ENCODE measurements at regions not wholly inside any gene's neighbourhood (a gene's known extent, or its start where the extent isn't known, plus 50 kb on each side); places are given as distances from the start of the nearest gene placed in this dataset.

- TF ChIP-seq ZNF687 (IDR thresholded peaks at IDR 0.05) (no peak), ZSCAN29 (IDR thresholded peaks at IDR 0.05) (no peak), NR2C1 (IDR thresholded peaks at IDR 0.05) (no peak), ZNF24 (IDR thresholded peaks at IDR 0.05) (no peak)
These were observed 292.2 kb downstream of the ZIC3 start (continued) for GRCh38 chrX:137858106-137858505.

- no peak overlapping the region for H3K27ac ChIP-seq (ENCODE audit: control insufficient read depth, insufficient read depth)
- ATAC-seq = no peak
- ChIA-PET POLR2A (no interaction called here), SMC1A (ENCODE audit: uncharacterized antibody, unreplicated experiment) (no interaction called here), RAD21 (ENCODE audit: unreplicated experiment) (no interaction called here), CTCF (no interaction called here)
- no peak overlapping the region for H3K4me3 ChIP-seq
- in situ Hi-C loops (cut with MboI) = no loop called here
- FAIRE-seq = no peak
- no peak overlapping the region for H3K9ac ChIP-seq (ENCODE audit: control insufficient read depth, insufficient read depth, low read length)
- BruUV-seq (replicated peaks) = no TSS peak
- TF ChIP-seq ELK1 (IDR thresholded peaks at IDR 0.05; ENCODE audit: low read depth, low read length) = no peak
- no peak for TF ChIP-seq MLLT1 (IDR thresholded peaks at IDR 0.05)
- no peaks in the 10 kb centered on the region for H3K79me2 ChIP-seq (ENCODE audit: control insufficient read depth, insufficient read depth, low read length)
- 19% methylated on average over 3 of the region's 3 CpGs for WGBS (ENCODE audit: insufficient coverage, insufficient replicate concordance, low lambda C conversion rate, missing lambda C conversion rate)
- H2AFZ ChIP-seq (ENCODE audit: control insufficient read depth, low read depth, low read length) = no peak overlapping the region
- no peaks in the 10 kb centered on the region for H3K36me3 ChIP-seq (ENCODE audit: control insufficient read depth in 2 of 2, insufficient read depth in 2 of 2, low read length in 1 of 2)
- no peaks in the 10 kb centered on the region for H3K9me3 ChIP-seq (replicated peaks; ENCODE audit: control insufficient read depth, insufficient read depth, low read length)
- H3K4me2 ChIP-seq (ENCODE audit: control insufficient read depth, insufficient read depth) = no peak overlapping the region
- no peaks in the 10 kb centered on the region for H4K20me1 ChIP-seq (ENCODE audit: control insufficient read depth, insufficient read depth)
- no peak for DNase-seq (ENCODE audit: low read depth, low spot score)
- no peaks in the 10 kb centered on the region for H3K27me3 ChIP-seq (replicated peaks in 1 of 2; ENCODE audit: control insufficient read depth in 2 of 2, insufficient read depth in 2 of 2, low read length in 1 of 2)
- intact Hi-C loops (cut with micrococcal nuclease; ENCODE audit: unreplicated experiment) = no loop called here
- H3K4me1 ChIP-seq (ENCODE audit: control insufficient read depth, insufficient read depth, low read length) = no peaks in the 10 kb centered on the region
These were observed 312.5 kb downstream of the ZIC3 start for GRCh38 chrX:137878401-137878800.

Data from GM12878 (cell line).